HG03175 (cell line): ENCODE measurements at regions not wholly inside any gene's neighbourhood (a gene's known extent, or its start where the extent isn't known, plus 50 kb on each side); places are given as distances from the start of the nearest gene placed in this dataset.
"Not testable (repeated sequence)": the region's sequence is repeated elsewhere in the genome, so short reads cannot be mapped to it uniquely, and the experiment has no call there.

Experiments used
- ATAC-seq: cut with Tn5 transposase; IDR thresholded peaks from one replicate; pipeline ENCODE4 v1.9.1; 2021; ENCODE audit warnings: mild to moderate bottlenecking, moderate library complexity; ENCODE audit not compliant: unreplicated experiment

- no peak for ATAC-seq
These were observed 183.5 kb upstream of the ANXA10 start for GRCh38 chr4:167908816-167909215.

DNA sequence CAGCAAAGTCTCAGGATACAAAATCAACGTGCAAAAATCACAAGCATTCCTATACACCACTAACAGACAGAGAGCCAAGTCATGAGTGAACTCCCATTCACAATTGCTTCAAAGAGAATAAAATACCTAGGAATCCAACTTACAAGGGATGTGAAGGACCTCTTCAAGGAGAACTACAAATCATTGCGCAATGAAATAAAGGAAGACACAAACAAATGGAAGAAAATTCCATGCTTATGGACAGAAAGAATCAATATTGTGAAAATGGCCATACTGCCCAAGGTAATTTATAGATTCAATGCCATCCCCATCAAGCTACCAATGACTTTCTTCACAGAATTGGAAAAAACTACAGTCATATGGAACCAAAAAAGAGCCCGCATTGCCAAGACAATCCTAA lies 179.8 kb upstream of the ANXA10 start:
- not testable (repeated sequence) for ATAC-seq

GRCh38 chr4:167918077-167918476 lies 174.3 kb upstream of the ANXA10 start:
- ATAC-seq = no peak

- ATAC-seq = no peak
These were observed 162.2 kb upstream of the ANXA10 start for GRCh38 chr4:167930166-167930565.

DNA sequence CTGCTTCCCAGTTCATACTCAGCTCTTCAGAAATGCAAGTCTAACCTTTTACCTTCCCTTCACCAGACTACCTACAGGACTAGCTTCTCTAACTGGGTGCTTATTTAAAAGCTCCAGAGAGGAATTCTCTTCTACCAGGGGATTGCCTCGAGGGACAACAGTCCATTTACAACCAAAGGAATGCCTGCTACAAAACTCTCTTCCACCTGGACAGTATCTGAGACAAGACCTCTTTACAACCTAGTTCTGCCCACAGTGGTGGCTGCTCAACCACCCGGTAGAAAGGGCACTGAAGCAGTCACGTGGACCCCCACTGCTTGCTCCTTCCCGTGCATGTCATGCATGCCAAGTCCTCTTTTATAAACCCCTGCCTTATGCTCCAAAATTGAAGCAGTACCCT lies 158.1 kb upstream of the ANXA10 start:
- ATAC-seq = no peak

DNA sequence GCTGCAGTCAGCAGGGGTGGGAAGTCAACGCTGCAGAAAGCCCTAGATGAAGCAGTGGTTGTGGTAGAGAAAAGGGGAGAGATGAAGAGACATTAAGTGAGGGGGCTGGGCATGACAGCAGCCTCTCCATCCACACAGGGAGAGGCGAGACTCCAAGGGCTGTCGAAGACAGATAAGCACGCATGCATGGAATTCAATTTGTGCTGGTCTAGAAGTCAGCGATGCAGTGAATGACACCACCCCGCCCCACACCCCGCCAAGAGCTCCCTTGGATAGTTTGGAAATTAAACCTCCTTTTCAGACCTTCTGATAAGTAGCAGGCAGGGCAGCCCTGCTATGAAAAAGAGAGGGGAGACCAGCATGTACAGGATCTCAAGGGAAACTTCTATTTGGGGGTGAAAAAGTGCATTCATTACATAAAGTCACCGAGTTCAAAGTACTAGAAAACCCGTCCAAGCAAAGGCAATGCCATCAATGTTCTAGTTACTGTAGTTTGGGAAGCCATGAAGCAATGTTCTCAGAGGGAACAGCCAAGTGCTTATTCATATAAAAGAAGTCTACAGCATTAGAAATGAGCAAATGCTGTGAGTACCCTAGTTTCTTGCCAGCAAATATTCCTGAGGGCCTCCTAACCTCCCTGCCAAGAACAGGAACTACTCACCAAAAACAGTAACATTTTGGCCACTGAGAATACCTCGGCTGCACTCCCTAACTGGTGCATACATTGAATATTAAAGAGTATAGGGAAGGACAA lies 152.3 kb upstream of the ANXA10 start:
- ATAC-seq = no peak

GRCh38 chr4:167943872-167944505 lies 148.3 kb upstream of the ANXA10 start:
- no peak for ATAC-seq

- ATAC-seq = no peak
These were observed 147.6 kb upstream of the ANXA10 start for GRCh38 chr4:167944721-167945120.

DNA sequence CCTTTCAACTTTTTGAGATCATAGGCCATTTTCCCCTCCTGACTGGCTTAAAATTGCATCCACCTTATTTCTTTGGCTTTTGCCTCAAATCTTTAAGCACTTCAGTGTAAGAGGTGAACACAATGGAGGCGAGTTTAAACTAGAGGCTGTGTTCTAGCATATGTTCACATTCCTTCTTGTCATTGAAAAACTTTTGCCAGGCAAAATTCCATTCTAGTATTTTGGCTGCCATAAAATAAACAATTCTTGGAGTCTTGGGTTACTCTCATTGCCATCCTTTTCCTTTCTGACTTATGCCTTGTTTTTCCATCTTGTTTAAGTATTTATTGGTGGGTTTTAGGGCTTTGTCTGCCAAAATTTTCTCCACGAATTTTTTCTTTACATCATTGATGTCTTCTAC lies 137.3 kb upstream of the ANXA10 start:
- ATAC-seq = no peak

- ATAC-seq = no peak
These were observed 135.7 kb upstream of the ANXA10 start for GRCh38 chr4:167956676-167957075.

- no peak for ATAC-seq
These were observed 127.5 kb upstream of the ANXA10 start for GRCh38 chr4:167964766-167965373.

- ATAC-seq = no peak
These were observed 126.2 kb upstream of the ANXA10 start for GRCh38 chr4:167966143-167966542.

DNA sequence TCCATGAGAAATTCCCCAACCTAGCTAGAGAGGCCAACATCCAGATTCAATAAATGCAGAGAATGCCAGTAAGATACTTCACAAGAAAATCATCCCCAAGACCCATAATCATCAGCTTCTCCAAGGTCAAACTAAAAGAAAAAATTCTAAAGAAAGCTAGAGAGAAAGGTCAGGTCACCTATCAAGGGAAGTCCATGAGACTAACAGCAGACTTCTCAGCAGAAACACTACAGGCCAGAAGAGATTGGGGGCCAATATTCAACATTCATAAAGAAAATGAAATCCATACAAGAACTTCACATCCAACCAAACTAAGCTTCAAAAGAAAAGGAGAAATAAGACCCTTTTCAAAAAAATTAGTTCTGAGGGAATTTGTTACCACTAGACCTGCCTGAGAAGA lies 118.8 kb upstream of the ANXA10 start:
- no peak for ATAC-seq

DNA sequence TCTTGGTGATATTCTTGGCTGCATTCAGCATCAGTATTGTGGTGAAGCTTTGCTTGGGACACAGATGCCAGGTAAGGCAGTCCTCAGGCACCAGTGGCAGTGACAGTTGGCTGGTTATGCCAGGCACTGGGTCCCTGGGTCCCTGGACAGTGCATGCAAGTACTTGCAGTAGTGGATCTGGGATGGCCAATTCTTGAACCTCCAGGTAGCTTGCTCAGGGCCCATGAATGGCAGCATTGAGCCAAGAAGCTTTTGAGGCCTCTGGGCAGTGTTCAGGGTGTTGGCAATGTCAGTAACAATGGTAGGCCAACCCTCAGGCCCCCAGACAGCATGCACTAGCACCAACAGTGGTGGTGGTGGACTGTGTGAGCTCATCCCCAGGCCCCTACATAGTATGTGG lies 106.8 kb upstream of the ANXA10 start:
- ATAC-seq = no peak

GRCh38 chr4:167986044-167986443 lies 106.3 kb upstream of the ANXA10 start:
- ATAC-seq = no peak

GRCh38 chr4:167987285-167987684 lies 105.1 kb upstream of the ANXA10 start:
- ATAC-seq = no peak

GRCh38 chr4:167989815-167990214 lies 102.5 kb upstream of the ANXA10 start:
- no peak for ATAC-seq

- ATAC-seq = not testable (repeated sequence)
These were observed 84.2 kb upstream of the ANXA10 start for GRCh38 chr4:168008112-168008511.

DNA sequence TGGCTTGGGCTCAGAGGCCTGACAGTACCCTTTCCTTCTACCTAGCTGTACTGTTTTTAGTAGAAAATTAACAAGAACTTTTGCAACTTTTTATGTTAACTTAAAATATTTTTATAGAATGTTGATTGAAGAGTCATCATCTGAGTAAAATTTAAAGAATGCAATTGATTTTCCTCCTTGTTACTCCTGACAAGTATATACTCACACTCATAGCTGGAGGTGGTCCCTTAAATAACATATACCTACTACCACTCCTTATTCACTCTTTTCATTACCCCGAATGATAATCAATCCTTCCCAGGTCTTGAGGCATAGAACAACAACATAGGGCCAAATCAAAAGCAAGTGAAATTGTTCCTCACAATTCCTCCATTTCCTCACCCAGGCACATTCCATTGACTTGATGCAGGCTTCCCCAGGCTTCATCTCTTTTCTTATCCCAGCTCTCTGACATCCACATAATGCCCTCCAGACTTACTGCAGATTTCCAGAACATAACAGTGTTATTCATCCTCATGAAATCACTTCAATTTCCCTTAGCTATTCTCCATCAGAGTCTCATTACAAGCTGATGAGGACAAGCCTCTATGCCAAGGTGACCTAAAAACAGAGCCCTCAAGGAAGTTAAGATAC lies 73.2 kb upstream of the ANXA10 start:
- no peak for ATAC-seq

DNA sequence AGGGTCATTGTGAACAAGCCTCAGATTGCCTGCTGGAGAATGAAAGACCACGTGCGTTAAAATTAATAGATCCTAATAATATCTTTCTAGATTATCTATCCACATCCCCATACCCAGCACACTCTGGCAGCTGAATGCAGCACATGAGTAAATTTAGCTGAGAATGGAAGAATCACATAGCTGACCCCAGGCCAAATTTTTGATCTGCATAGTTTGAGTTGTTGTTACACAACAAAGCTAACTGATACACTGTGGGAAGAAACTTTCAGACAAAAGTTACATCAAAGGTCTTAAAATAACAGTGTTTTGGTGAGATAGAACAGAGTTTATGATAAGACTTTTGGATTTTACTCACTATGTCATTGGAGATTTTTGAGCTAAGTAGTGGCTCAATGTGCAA lies 72.4 kb upstream of the ANXA10 start:
- ATAC-seq = no peak

GRCh38 chr4:168021666-168022065 lies 70.7 kb upstream of the ANXA10 start:
- ATAC-seq = no peak

DNA sequence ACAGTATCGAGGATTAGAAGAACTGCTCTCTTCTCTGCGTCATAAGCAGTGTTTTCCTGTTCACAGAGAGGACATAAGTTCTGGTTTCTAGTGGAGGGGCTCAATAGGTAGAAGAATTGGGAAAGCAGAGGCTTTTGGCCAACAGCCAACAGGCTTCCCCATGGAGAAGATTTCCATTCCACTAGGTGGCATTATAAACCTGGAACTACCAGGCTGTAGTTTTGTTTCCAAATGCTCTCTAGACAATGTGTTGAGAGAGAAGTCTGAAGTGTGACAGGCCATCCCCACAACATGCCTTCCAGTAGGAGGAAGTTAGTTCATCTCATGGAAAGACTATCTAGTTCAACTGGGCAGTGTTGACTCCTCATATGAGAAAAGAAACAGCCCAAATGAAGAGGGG lies 63.8 kb upstream of the ANXA10 start:
- ATAC-seq = no peak
